H54 (cell line): ENCODE measurements at regions not wholly inside any gene's neighbourhood (a gene's known extent, or its start where the extent isn't known, plus 50 kb on each side); places are given as distances from the start of the nearest gene placed in this dataset.
"Not testable (repeated sequence)": the region's sequence is repeated elsewhere in the genome, so short reads cannot be mapped to it uniquely, and the experiment has no call there.

Experiments
- DNase-seq: peaks from one replicate; pipeline ENCODE4 v3.0.0; 2011; ENCODE audit warnings: low spot score, mixed read lengths; ENCODE audit not compliant: insufficient read length
- FAIRE-seq: peaks from 3 replicates; lab custom pipeline; 2011; peaks lifted over from hg19 to GRCh38; lab: Jason Lieb, UNC
- POLR2A ChIP-seq: IDR thresholded peaks from 2 replicates; pipeline ENCODE4 v1.6.1; 2011; ENCODE audit warnings: low read depth, mild to moderate bottlenecking, low read length

DNA sequence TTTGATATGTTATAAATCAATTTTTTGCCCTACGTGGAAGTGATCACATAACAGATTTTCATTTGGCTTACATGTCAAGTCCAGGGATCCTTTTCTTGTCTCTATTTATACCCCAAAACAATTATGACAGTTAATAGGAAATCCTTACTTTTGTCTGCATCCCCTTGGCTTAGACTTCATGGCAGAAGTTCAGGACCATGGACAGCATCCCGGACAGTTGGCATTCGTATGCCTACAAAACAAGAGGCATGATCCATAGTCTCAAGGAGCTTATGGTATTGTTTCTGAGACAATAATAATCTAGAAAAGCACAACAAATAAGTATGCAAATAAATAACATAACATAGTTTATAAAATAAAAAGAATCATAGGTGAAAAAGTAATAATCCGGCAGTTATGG lies 214.3 kb upstream of the GRIA1 start:
- FAIRE-seq (no peak), DNase-seq (peak; percentile 0)
- TF ChIP-seq POLR2A = no peak

DNA sequence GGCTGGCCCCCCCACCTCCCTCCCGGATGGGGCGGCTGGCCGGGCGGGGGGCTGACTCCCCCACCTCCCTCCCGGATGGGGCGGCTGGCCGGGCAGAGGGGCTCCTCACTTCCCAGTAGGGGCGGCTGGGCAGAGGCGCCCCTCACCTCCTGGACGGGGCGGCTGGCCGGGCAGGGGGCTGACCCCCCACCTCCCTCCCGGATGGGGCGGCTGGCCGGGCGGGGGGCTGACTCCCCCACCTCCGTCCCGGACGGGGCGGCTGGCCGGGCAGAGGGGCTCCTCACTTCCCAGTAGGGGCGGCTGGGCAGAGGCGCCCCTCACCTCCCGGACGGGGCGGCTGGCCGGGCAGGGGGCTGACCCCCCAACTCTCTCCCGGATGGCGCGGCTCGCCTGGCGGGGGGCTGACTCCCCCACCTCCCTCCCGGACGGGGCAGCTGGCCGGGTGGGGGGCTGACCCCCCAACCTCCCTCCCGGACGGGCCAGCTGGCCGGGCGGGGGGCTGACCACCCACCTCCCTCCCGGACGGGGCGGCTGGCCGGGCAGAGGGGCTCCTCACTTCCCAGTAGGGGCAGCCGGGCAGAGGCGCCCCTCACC lies 194.1 kb upstream of the GRIA1 start:
- not testable (repeated sequence) for DNase-seq, FAIRE-seq

DNA sequence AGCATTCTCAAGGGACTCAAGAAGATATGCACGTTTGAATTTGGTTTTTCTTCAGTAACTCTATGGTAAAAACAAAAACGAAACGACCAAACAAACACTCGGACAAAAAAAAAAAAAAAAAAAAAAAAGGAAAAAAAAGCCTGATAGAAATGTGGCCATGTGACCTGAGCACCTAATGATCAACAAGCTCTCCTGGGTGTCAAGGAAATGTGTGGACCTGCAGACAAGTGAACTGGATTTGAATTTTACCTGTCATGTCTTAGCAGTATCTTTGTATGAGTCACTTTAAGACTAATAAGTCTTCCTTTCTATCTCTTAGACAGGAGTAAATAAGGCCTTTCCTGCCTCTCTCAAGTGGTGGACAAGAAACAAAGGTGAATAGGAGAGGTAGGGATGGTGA lies 190.6 kb upstream of the GRIA1 start:
- DNase-seq = no peak
- no peak for FAIRE-seq
- TF ChIP-seq POLR2A = no peak

DNA sequence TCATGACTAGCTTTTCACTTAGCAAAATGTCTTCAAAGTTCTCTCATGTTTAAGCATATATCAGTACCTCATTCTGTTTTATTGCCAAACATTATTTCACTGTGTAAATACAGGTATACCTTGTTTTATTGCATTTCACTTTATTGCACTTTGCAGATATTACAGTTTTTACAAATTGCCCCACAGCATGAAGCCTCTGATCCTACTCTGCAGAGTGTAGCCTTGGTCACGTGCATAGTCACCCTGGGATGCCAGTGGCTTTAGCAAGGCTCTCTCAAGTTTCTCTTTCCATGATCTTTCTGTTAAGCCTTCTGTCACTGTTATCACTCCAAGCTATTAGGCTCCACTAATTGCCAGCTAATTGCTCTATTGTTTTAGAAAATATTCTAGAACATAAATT lies 182.2 kb upstream of the GRIA1 start:
- no peak for TF ChIP-seq POLR2A
- FAIRE-seq = no peak
- no peak for DNase-seq

DNA sequence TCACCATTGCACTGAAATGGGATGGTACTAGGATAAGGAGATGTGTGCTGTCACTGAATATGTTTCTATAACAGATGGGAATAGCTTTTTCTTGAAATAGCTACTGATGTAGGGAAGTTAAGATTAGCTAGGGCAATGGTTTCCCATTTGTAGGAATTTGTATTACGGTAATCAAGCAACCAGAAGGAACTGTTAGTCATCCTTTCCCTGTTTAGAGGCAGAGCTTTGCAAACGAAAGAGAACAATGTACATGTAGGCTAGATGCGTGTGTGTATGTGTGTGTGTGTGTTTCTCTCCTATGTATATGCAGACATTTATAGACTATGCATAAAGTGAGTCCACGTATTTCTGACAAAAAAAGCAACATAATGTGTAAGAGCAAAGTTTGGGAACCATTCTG lies 171.9 kb upstream of the GRIA1 start:
- DNase-seq = no peak
- no peak for TF ChIP-seq POLR2A
- no peak for FAIRE-seq

DNA sequence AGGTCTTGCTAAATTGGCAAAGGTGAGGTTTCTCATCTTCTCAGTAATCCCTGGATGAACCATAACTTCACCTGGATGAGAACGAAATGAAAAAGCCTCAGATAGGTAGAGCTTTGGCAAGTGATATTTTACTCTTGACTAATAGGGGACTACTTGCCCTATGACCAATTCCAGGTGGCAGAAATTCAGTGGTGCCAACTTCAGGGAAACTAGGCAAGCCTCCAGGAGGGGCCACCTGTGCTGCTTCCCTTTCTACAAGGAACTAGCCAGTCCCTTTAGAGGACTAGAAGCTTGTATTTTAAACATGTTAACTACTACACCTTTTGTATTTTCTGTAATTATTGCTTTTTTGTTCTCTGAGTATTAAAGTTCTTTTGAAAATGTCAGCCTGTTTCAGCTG lies 169.0 kb upstream of the GRIA1 start:
- FAIRE-seq (no peak), DNase-seq (no peak)
- TF ChIP-seq POLR2A = no peak

DNA sequence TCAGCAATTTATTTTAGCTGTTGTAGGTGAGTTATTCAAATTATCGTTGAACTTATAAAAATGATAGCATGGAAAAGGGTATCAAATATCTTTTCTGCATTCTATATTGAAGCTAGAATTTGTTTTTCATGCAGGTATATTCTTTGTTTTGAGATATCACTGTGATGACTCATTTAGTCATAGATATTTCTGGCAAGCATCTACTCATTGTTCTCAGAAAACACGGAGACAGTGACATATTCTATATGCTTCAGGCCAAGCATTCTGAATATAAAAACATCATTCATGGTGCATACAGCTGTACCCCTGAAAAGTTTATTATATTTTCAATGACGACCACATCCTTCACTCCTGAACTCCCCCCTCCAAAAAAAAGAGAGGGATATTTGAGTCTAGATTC lies 150.3 kb upstream of the GRIA1 start:
- no peak for DNase-seq
- no peak for TF ChIP-seq POLR2A
- no peak for FAIRE-seq

DNA sequence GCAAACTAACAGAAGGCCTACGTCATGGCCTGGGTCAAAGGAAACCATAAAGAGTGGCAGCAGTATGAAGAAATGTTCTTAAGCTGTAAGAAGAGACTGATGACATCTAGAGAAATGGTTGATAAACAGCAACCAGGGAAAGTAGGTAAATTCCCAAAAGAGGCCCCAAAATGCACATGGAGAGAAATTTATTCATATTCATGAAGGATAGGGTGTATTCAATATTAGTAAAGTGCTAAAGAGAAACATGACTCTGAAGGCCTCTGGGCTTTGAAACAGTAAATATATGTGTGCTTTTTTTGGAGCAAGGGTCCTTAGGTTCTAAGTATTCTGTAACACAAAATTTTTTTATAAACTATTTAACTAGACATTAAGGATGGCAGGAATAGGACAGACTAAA lies 149.7 kb upstream of the GRIA1 start:
- DNase-seq (no peak), FAIRE-seq (no peak)
- no peak for TF ChIP-seq POLR2A

DNA sequence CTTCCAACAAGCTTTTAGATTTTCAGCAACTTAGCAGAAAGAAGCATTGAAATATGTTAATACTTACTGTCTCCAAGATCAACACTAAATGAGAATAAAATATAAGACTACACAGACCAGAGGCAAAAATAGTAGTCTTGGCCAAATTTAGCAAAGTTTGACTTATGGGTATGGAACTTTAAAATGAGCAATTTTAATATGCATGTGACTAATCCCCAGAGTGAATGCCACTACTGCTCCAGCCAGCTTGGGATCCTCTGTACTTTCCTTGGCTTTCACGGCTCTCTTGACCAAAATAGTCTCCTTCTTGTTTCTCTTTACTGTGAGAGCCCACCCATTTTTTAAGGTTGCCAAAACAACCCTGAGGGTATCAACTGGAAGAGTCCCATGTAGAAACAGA lies 148.0 kb upstream of the GRIA1 start:
- TF ChIP-seq POLR2A = no peak
- FAIRE-seq = no peak
- DNase-seq = no peak

DNA sequence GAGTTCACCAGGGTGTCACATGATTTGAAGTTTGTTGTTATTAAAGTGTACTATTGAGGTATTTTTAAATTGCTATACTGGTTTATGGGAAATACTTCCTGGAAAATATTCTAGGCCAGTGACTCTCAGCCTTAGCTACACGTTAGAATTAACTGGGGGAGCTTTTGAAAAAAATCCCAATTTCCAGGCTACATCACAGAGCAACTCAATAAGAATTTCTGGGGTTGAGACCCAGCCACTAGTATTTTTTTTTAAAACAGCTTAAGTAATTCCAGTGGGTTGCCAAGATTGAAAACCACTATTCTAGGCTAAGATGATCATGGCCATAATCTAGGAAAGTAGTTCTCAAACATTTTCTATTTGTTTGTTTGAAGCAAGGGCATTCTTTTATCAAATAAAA lies 142.9 kb upstream of the GRIA1 start:
- FAIRE-seq (no peak), DNase-seq (no peak)
- TF ChIP-seq POLR2A = no peak

DNA sequence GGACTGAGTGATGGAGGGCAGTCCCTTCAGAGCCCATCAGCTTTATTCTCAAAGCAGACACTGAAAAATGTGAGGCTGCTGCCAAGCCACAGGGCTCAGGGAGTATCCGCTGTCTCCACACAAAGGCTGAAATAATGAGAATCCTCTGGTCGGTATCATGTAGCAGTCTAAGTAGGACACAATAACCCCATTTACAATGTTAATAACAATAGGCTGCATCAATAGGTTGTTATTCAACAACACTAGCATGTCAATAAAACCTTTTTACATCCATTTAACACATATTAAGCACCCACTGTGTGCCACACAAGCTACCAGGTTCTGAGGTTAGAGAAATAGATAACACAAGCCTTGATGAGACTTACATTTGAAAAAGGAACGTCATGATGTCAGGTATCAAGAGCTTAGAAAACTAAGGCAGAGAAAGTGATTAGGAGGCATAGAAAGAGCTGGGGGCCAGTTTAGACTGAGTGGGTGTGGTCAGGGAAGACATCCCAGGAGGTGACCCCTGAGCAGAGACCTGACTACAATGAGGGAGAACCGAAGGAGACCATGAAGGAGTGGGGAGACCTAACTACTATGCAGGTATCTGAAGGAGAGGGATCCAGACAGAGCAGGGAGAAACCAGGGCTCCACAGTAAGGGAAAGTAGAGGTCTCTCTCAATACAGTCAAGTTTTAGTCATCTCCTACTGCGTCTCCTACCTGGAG lies 140.1 kb upstream of the GRIA1 start:
- DNase-seq = no peak
- no peak for FAIRE-seq
- TF ChIP-seq POLR2A = no peak

DNA sequence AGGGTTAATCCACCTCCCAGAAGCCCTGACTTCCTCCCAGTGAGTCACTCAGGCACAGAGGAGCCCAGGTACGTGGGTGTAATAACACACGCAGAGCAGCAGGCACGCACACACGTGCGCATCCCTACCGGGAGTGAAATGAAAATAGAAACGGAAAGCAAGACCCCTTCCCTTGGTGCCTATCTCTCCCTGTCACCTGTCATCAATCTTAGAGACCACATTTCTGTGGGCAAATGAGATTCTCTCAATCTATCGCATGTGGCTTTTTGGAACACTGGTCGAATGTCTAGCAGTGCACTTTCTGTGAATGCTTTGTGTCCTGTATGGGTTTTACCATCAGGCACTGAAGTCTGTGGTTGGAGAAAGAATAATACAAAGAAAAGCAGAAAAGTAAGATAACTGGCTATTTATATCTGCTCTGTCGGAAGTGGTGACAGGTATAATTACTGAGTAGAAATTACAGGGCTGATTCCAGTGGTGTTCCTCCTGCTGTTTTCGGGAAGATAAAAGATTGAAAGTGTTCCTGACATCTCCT lies 137.7 kb upstream of the GRIA1 start:
- TF ChIP-seq POLR2A = no peak
- no peak for FAIRE-seq
- DNase-seq = no peak

DNA sequence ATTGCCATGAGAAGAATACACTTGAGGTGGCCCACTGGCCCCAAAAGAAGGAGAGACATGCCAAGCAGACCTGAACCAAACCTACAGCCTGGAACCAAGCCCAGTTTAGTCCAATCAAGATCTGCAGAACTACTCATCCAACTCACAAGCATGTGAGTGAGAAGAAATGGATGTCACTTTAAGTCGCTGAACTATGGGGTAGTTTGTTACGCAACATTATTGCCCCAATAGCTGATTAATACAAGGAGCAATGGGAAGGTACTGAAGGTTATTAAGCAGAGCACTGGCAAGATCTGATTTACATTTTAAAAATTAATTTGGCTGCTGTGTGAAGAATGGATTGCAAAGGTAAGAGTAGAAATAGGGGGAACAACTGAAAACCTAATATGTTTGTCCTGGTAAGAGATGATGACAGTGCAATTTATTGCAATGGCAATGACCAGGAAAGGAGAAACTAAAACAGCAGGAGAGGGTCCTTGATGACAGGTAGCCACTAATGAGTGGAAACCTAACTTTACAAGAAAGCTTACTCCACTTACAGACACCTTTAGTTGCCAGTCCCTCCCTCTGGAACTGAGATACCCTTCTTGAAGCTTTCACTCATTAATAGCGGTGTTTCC lies 132.9 kb upstream of the GRIA1 start:
- no peak for TF ChIP-seq POLR2A
- DNase-seq = no peak
- no peak for FAIRE-seq

DNA sequence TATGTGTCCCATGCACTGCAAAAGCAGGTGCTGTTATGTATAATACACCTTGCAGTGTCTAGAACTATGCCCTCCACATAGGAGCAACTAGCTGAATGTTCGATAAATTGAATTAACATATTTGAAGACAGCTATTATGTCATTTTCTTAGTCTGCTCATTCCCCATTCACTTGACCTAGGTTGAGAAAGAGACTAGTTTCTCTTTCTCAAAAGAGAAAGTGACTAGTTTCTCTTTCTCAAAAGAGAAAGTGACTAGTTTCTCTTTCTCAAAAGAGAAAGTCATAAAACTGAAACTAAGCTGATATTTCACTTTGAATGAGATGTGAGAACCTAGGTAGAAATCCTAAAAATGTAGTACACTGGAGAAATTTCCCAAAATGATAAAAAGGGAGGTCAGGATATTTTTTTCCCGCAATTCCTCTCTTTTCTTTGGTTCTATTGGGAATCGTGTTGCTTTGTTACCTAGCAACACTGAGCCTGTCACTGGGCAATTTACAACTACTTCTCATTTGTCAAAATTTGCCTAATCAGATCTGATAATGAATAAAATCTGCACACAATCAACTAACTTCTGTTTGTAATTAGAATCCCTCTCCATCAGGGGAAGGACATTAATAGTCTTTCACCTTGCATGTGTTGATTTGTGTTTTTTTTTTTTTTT lies 132.0 kb upstream of the GRIA1 start:
- no peak for DNase-seq
- FAIRE-seq = no peak

More for the DNA sequence above, 132.0 kb upstream of the GRIA1 start:
- TF ChIP-seq POLR2A = no peak
